Testis (tissue), 2 donors: ENCODE measurements at regions not wholly inside any gene's neighbourhood (a gene's known extent, or its start where the extent isn't known, plus 50 kb on each side); places are given as distances from the start of the nearest gene placed in this dataset.

Experiments
- DNase-seq: peaks from one replicate; pipeline ENCODE4 v3.0.0-alpha.2; 2019
- H3K27ac ChIP-seq, 2 donors: fragments of 200-600 bp; sonication (generic); one replicate each; pipeline ENCODE4 v1.5.1; 2019
- H3K27me3 ChIP-seq: fragments of 200-600 bp; sonication (generic); one replicate; pipeline ENCODE4 v1.5.1; 2019
- H3K36me3 ChIP-seq: fragments of 200-600 bp; sonication (generic); one replicate; pipeline ENCODE4 v1.5.1; 2017; ENCODE audit warnings: low read depth; ENCODE audit errors: missing control alignments
- H3K4me1 ChIP-seq: fragments of 200-600 bp; sonication (generic); one replicate; pipeline ENCODE4 v1.5.1; 2019
- H3K4me3 ChIP-seq, 2 donors: fragments of 200-600 bp; sonication (generic); one replicate each; pipeline ENCODE4 v1.5.1; 2017 to 2019
- H3K9me3 ChIP-seq: fragments of 200-600 bp; sonication (generic); one replicate; pipeline ENCODE4 v1.5.1; 2017
- CTCF ChIP-seq, 3 experiments: fragments of 450-650 bp in 2 of 3; fragments of 200-600 bp in 1 of 3; sonication (generic) in 1 of 3; IDR thresholded peaks; one replicate each; pipeline ENCODE4 v1.5.1; 2016 to 2019; ENCODE audit warnings: antibody characterized with exemption in 3 of 3, mild to moderate bottlenecking in 2 of 3, moderate library complexity in 1 of 3
- POLR2A ChIP-seq: fragments of 450-650 bp; IDR thresholded peaks from one replicate; pipeline ENCODE4 v1.6.1; 2017; ENCODE audit warnings: antibody characterized with exemption, mild to moderate bottlenecking, moderate library complexity
- WGBS, 2 donors: methylation state at CpG; one replicate each; pipeline ENCODE4 v1.1.5; 2018; 5-methylcytosine and 5-hydroxymethylcytosine counted together
- intact Hi-C: fragments of 100-400 bp; cut with DNase I; formaldehyde crosslinking; loops from one replicate; pipeline ENCODE4 v1.15.1; 2023; ENCODE audit warnings: low total_unique reads

GRCh38 chr5:130549884-130550561 lies 615.0 kb downstream of the HINT1 start:
- DNase-seq: no peak
- no peaks in the 10 kb centered on the region for H3K36me3 ChIP-seq
- no peaks in the 10 kb centered on the region for H3K27me3 ChIP-seq
- intact Hi-C loops: no loop called here
- WGBS, 2 donors: 72 to 79% methylated on average over 5 of the region's 5 CpGs
- H3K27ac ChIP-seq: no peak overlapping the region
- TF ChIP-seq POLR2A: no peak
- TF ChIP-seq CTCF (IDR thresholded peaks at IDR 0.05): no peak
- no peaks in the 10 kb centered on the region for H3K9me3 ChIP-seq
- no peak overlapping the region for H3K4me3 ChIP-seq
- H3K4me1 ChIP-seq: no peaks in the 10 kb centered on the region

GRCh38 chr5:130546211-130546610 lies 618.8 kb downstream of the HINT1 start:
- no peak overlapping the region for H3K4me3 ChIP-seq
- no peak for DNase-seq
- H3K9me3 ChIP-seq: no peaks in the 10 kb centered on the region
- intact Hi-C loops: no loop called here
- H3K27me3 ChIP-seq: no peaks in the 10 kb centered on the region
- H3K4me1 ChIP-seq: no peaks in the 10 kb centered on the region
- TF ChIP-seq CTCF (IDR thresholded peaks at IDR 0.05) (no peak), POLR2A (no peak)
- H3K36me3 ChIP-seq: no peaks in the 10 kb centered on the region
- WGBS, 2 donors: 87 to 93% methylated on average over 1 of the region's 1 CpG
- no peak overlapping the region for H3K27ac ChIP-seq

- TF ChIP-seq POLR2A: no peak
- no peak for TF ChIP-seq CTCF (IDR thresholded peaks at IDR 0.05)
- no peaks in the 10 kb centered on the region for H3K27me3 ChIP-seq
- DNase-seq: no peak
- intact Hi-C loops: no loop called here
- no peak overlapping the region for H3K4me3 ChIP-seq
- no peaks in the 10 kb centered on the region for H3K9me3 ChIP-seq
- H3K36me3 ChIP-seq: no peaks in the 10 kb centered on the region
- WGBS, 2 donors: 85 to 87% methylated on average over 1 of the region's 1 CpG
- H3K4me1 ChIP-seq: no peaks in the 10 kb centered on the region
- H3K27ac ChIP-seq: no peak overlapping the region
These were observed 619.8 kb downstream of the HINT1 start for GRCh38 chr5:130545291-130545690.

- Histone ChIP-seq H3K4me1 (no peaks in the 10 kb centered on the region), H3K27ac (no peak overlapping the region), H3K27me3 (no peaks in the 10 kb centered on the region), H3K4me3 (no peak overlapping the region), H3K9me3 (no peaks in the 10 kb centered on the region), H3K36me3 (no peaks in the 10 kb centered on the region)
- WGBS, 2 donors: 56 to 67% methylated on average over 3 of the region's 3 CpGs
- no peak for DNase-seq
- intact Hi-C loops: no loop called here
- TF ChIP-seq CTCF (IDR thresholded peaks at IDR 0.05): no peak
- TF ChIP-seq POLR2A: no peak
These were observed 623.3 kb downstream of the HINT1 start for GRCh38 chr5:130541617-130542221.

- Histone ChIP-seq H3K27ac (no peak overlapping the region), H3K4me1 (no peaks in the 10 kb centered on the region), H3K27me3 (no peaks in the 10 kb centered on the region), H3K9me3 (no peaks in the 10 kb centered on the region), H3K36me3 (no peaks in the 10 kb centered on the region), H3K4me3 (no peak overlapping the region)
- no peak for DNase-seq
- WGBS, 2 donors: 88 to 89% methylated on average over 1 of the region's 1 CpG
- intact Hi-C loops: no loop called here
- TF ChIP-seq POLR2A: no peak
These were observed 628.4 kb downstream of the HINT1 start for GRCh38 chr5:130536691-130537090.
